ENCODE measurements at regions not wholly inside any gene's neighbourhood (a gene's known extent, or its start where the extent isn't known, plus 50 kb on each side); places are given as distances from the start of the nearest gene placed in this dataset.

GRCh38 chr10:131816157-131816775 is 84.5 kb upstream of the PPP2R2D start:
- H3K27me3 ChIP-seq (replicated peaks; ENCODE audit: insufficient read depth), result no peaks in the 10 kb centered on the region
- no peak overlapping the region for H3K4me3 ChIP-seq
- H3K9me3 ChIP-seq, result no peaks in the 10 kb centered on the region
- no peak overlapping the region for H3K27ac ChIP-seq
- H3K36me3 ChIP-seq, result no peaks in the 10 kb centered on the region
- ATAC-seq (ENCODE audit: insufficient number of reproducible peaks, low FRiP score, low read depth) (no peak), DNase-seq (ENCODE audit: low spot score) (no peak)
- no peaks in the 10 kb centered on the region for H3K4me1 ChIP-seq (ENCODE audit: control insufficient read depth in 1 of 2, low read depth in 2 of 2)
- no peak for TF ChIP-seq CTCF (IDR thresholded peaks at IDR 0.05)

GRCh38 chr10:131816941-131817700 is 83.7 kb upstream of the PPP2R2D start:
- Histone ChIP-seq H3K4me3 (no peak overlapping the region), H3K4me1 (ENCODE audit: control insufficient read depth in 1 of 2, low read depth in 2 of 2) (no peaks in the 10 kb centered on the region), H3K27ac (no peak overlapping the region), H3K36me3 (no peaks in the 10 kb centered on the region), H3K9me3 (no peaks in the 10 kb centered on the region), H3K27me3 (replicated peaks; ENCODE audit: insufficient read depth) (no peaks in the 10 kb centered on the region)
- TF ChIP-seq CTCF (IDR thresholded peaks at IDR 0.05), result no peak
- DNase-seq (ENCODE audit: low spot score) (no peak), ATAC-seq (ENCODE audit: insufficient number of reproducible peaks, low FRiP score, low read depth) (no peak)

DNA sequence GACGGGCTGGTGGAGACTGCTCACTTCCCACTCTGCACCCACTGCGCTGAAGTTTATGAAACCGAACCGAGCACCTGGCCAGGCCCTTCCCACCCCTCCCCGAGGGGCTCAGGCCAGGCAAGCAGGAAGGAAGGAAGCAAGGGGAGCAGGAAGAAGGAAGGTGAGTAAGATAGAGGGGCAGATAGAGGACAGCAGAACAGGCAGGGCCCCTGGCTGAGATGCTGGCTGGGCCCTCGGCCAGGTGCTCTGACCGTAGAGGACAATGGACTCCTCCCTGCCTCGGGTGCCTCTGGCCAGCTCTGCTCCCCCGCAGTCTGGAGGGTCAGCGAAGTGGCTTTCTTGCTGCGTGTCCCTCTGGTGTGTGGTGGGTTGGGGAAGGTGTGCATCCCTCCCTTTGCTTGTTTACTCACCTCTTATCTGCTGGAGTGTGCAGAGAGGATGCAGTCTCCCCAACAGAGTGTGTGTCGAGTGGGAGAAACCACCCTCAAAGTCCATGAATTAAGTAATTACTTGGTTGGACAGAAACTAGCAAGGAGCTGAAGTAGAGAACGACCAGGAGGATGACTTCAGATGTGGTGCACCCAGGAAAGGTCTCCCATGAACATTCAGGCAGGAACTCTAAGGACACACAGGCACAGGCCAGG is 82.8 kb upstream of the PPP2R2D start:
- H3K27ac ChIP-seq, result no peak overlapping the region
- no peak for ATAC-seq (ENCODE audit: insufficient number of reproducible peaks, low FRiP score, low read depth)
- H3K9me3 ChIP-seq, result no peaks in the 10 kb centered on the region
- no peak for TF ChIP-seq CTCF (IDR thresholded peaks at IDR 0.05)
- no peaks in the 10 kb centered on the region for H3K36me3 ChIP-seq
- no peak for DNase-seq (ENCODE audit: low spot score)
- H3K27me3 ChIP-seq (replicated peaks; ENCODE audit: insufficient read depth), result no peaks in the 10 kb centered on the region
- H3K4me1 ChIP-seq (ENCODE audit: control insufficient read depth in 1 of 2, low read depth in 2 of 2), result no peaks in the 10 kb centered on the region
- H3K4me3 ChIP-seq, result no peak overlapping the region

GRCh38 chr10:131818510-131819234 is 82.1 kb upstream of the PPP2R2D start:
- H3K4me3 ChIP-seq, result no peak overlapping the region
- no peaks in the 10 kb centered on the region for H3K36me3 ChIP-seq
- no peak for TF ChIP-seq CTCF (IDR thresholded peaks at IDR 0.05)
- DNase-seq (ENCODE audit: low spot score) (no peak), ATAC-seq (ENCODE audit: insufficient number of reproducible peaks, low FRiP score, low read depth) (no peak)
- H3K27ac ChIP-seq, result no peak overlapping the region
- no peaks in the 10 kb centered on the region for H3K27me3 ChIP-seq (replicated peaks; ENCODE audit: insufficient read depth)
- H3K9me3 ChIP-seq, result no peaks in the 10 kb centered on the region
- no peaks in the 10 kb centered on the region for H3K4me1 ChIP-seq (ENCODE audit: control insufficient read depth in 1 of 2, low read depth in 2 of 2)

Measured in thoracic aorta (tissue), 2 donors.